WI38 (cell line): ENCODE measurements at regions not wholly inside any gene's neighbourhood (a gene's known extent, or its start where the extent isn't known, plus 50 kb on each side); places are given as distances from the start of the nearest gene placed in this dataset.

ENCODE experiments used
- H3K4me3 ChIP-seq: 2 replicates; pipeline ENCODE4 v1.5.1; 2011; ENCODE audit warnings: low read depth, mild to moderate bottlenecking, control low read depth, low read length
- TF ChIP-seq, protein P1 (sequence below): IDR thresholded peaks from 2 replicates; pipeline ENCODE4 v1.5.1; 2012; ENCODE audit warnings: low read depth, mild to moderate bottlenecking, control low read depth, low read length

DNA sequence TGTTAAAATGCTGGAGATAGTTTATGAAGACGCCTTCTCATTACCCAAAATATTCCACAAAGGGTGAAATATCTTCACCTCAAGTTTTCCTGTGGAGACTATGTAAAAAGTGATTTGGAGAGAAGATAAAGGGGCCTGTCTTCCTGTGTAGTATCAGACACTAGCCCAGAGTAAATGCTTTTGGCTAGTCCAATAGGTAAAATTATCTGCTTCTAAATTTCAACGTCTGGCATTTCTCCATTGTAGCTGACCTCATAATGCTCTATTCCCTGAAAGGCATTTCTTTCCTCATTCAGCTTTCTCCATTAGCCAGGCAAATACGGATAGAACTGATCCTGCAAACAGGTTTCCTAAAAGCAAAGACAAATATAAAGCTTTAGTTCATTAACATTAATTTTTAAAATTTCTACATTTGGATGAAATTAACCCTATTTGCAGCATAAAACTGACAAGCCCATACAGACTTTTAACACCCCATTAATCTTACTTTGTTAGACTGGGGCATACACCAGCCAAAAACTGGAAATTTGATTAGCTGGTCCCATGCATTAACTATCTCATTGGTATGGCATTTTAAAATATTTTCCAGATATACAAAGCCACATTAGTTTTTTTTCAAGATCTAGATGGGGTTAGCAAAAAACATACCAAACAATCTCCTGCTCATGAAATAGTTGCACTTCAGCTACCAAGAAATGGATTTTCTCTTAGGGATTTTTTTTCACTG is 548.8 kb downstream of the EFNA5 start:
- TF ChIP-seq, protein P1, sequence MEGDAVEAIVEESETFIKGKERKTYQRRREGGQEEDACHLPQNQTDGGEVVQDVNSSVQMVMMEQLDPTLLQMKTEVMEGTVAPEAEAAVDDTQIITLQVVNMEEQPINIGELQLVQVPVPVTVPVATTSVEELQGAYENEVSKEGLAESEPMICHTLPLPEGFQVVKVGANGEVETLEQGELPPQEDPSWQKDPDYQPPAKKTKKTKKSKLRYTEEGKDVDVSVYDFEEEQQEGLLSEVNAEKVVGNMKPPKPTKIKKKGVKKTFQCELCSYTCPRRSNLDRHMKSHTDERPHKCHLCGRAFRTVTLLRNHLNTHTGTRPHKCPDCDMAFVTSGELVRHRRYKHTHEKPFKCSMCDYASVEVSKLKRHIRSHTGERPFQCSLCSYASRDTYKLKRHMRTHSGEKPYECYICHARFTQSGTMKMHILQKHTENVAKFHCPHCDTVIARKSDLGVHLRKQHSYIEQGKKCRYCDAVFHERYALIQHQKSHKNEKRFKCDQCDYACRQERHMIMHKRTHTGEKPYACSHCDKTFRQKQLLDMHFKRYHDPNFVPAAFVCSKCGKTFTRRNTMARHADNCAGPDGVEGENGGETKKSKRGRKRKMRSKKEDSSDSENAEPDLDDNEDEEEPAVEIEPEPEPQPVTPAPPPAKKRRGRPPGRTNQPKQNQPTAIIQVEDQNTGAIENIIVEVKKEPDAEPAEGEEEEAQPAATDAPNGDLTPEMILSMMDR = no peak
- no peak overlapping the region for H3K4me3 ChIP-seq

DNA sequence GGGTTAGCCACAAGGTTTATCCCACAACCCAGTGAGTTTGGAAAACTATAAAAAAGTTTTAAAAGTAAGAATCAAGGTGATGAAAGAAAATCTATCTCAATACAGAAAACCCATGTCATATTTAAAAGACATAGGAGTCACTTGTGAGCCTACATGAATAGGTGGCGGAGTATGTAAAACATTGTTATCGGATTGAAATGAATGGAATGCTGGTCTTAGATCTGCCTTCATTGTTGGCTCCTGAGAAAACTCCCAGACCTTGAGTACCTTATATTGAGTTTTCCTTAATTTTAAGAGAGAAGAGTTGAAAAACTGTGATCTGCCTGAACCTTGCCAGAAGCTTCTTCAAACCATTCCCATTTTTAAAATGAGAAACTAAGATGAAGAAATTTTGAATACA is 551.1 kb downstream of the EFNA5 start:
- TF ChIP-seq, protein P1 = no peak

DNA sequence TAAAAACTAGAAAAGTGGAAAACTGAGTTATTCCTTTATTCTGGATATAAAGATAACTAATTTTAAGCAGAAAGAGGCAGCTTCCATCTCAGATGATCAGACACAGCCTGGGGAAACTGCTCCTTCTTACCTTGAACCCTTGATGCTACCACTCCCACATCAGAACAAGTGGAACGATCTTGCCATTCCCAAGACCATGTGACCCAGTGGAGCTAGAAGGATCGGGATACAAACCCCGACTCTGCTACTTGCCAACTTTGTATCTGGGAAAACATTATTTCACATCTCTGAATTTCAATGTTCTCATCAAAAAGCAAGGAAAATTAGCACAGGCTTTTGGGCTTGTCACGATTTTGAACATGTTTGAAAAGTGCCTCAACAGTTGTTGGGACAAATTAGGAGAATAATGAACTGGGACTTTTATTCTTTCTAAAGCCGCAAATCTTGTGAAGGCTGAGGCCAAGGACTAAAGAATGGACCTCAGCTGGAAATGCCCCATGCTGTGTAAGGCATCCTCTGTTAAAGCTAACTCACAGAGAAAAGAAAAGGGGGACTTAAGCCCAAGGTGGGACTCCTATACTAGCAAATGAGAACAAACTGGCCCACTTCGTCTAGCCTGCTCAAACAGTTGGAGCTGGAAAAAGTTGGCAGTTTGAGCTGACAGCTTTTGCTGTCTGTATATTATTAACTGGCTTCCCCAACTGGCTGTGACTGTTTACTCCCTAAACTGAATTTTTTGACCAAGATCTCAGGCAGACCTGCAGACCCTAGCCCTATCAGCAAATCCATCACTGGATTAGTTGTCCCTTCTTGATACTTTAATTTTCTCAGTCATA is 552.3 kb downstream of the EFNA5 start:
- TF ChIP-seq, protein P1 = no peak
- no peak overlapping the region for H3K4me3 ChIP-seq

More for the DNA sequence above, 551.1 kb downstream of the EFNA5 start:
- no peak overlapping the region for H3K4me3 ChIP-seq

DNA sequence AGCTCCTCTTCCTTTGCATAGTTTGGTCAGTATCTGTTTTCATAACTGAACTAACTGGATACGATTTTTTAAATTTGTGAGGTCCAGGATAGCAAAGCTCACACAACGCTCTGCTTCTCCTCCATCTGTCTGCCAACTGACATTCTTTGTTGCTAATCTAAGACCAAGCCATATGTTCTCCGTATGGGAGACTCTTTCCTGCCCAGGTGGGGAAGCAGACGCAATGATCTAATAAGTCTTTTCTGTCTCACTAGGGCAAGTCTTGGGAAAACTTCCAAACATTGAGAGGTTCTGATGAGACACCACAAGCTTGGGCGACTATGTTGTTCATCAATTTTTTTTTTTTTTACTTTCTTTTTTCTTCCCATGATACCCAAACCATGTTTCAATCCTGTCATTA is 558.5 kb downstream of the EFNA5 start:
- TF ChIP-seq, protein P1 = no peak
- no peak overlapping the region for H3K4me3 ChIP-seq

DNA sequence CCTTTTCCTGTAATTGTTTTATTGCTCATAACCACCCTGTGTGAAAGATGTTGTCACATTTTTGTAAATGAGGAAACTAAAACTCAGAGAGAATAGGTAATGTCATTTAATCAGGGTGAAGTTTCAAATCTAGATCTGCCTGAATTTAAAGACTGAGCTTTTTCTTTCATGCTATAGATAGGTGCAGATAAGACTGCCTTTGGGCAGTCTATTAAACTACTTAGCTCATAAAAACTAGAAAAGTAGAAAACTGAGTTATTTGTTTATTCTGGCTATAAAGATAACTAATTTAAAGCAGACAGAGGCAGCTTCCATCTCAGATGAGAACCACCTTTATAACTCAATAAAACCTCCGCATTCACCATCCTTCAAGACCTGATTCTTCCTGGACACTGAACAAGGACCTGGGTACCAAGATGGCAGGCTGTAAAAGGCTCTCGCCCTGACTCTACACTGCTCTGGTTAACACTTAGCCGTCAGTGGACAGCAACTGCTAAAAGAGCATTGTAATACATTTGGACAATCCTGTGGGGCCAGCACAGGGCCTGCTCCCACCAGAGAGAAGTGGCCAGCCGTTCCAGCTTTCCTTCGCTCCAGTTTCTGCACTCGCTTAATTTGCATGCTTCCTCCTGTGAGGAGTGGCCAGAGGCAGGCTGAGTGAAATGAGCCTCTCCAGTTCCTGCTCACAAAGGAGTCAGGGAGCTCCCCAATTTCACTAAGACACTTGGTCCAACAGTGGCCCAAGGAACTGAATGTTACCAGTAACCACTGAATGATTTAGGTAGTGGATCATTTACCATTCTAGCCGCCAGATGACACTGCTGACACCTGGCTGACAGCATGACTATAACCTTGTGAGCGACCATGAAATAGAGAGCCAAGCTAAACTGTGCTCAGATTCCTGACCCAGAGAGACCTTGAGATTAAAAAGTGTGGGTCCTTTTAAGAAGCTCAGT is 566.4 kb downstream of the EFNA5 start:
- H3K4me3 ChIP-seq = no peak overlapping the region
- TF ChIP-seq, protein P1 = no peak

DNA sequence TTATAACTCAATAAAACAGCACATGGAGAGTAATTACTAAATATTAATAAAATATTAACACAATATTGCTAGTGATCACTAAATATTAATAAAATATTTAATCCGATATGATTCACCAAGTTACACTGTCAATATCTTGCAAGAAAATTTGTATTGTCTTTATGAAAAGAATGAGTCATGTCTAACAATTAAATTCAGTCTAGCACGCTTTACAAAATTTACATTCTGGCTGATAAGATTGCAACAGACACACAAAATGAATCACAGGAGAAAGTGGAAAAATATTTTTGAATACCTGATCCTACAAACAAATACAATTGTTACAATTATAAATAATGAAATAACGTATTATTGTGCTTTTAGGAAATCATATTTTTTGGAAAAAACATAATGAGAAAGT is 567.2 kb downstream of the EFNA5 start:
- TF ChIP-seq, protein P1 = no peak
- H3K4me3 ChIP-seq = no peak overlapping the region
